Adrenal gland (tissue), 5 donors: ENCODE measurements at regions not wholly inside any gene's neighbourhood (a gene's known extent, or its start where the extent isn't known, plus 50 kb on each side); places are given as distances from the start of the nearest gene placed in this dataset.
"Not testable (repeated sequence)": the region's sequence is repeated elsewhere in the genome, so short reads cannot be mapped to it uniquely, and the experiment has no call there.

Experiments used
- CTCF ChIP-seq, 6 experiments: fragments of 450-650 bp in 4 of 6; fragments of 200-600 bp in 2 of 6; sonication (generic) in 1 of 6; IDR thresholded peaks; 1 replicate in 5 of 6; 2 replicates in 1 of 6; pipeline versions ENCODE4 v1.5.1 to v1.8.0; 2016 to 2021; ENCODE audit warnings: antibody characterized with exemption in 6 of 6, mild to moderate bottlenecking in 2 of 6, moderate library complexity in 1 of 6
- POLR2A ChIP-seq, 2 donors: fragments of 450-650 bp; IDR thresholded peaks; one replicate each; pipeline ENCODE4 v1.6.1; 2017; ENCODE audit warnings: antibody characterized with exemption in 2 of 2, mild to moderate bottlenecking in 2 of 2, moderate library complexity in 1 of 2
- donor health status: DM: no; HTN: no; CAD: no.

DNA sequence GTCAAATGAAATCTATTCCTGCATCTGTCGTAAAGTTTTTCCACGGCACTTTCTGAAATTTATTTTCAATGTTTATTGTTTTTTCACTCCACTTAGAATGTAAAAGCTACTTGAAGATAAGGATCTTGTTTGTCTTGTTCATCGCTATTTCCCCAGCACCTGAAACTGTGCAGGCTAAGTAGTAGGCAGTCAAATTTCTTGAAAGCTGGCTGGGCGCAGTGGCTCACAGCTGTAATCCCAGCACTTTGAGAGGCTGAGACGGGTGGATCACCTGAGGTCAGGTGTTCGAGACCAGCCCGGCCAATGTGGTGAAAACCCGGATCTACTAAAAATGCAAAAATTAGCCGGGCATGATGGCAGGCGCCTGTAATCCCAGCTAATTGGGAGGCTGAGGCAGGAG lies 111.0 kb downstream of the POTEC start:
- not testable (repeated sequence) for TF ChIP-seq CTCF, POLR2A (IDR thresholded peaks at IDR 0.05)
